H1 (cell line): ENCODE measurements at regions not wholly inside any gene's neighbourhood (a gene's known extent, or its start where the extent isn't known, plus 50 kb on each side); places are given as distances from the start of the nearest gene placed in this dataset.

Experiments used
- CTCF ChIA-PET: fragments of 300-600 bp; sonication (Branson Sonifier 250); formaldehyde crosslinking; loops from one replicate; lab custom pipeline; 2021; ENCODE audit not compliant: partially characterized antibody; lab: Charles Lee
- POLR2A ChIA-PET: fragments of 300-600 bp; sonication (Branson Sonifier 250); formaldehyde crosslinking; loops from one replicate; lab custom pipeline; 2021; ENCODE audit warnings: inconsistent platforms; ENCODE audit not compliant: partially characterized antibody; lab: Charles Lee
- DNase-seq, 2 experiments: peaks; one replicate each; pipeline versions ENCODE4 v3.0.0 to v3.0.0-alpha.2; 2010 to 2022; ENCODE audit warnings: low spot score in 2 of 2, low read depth in 1 of 2, mixed read lengths in 1 of 2
- FAIRE-seq: peaks from 2 replicates; lab custom pipeline; 2011; peaks lifted over from hg19 to GRCh38; lab: Jason Lieb, UNC
- H2AFZ ChIP-seq: 2 replicates; pipeline ENCODE4 v1.8.1; 2012; ENCODE audit warnings: low read length, inconsistent platforms
- H2AK5ac ChIP-seq: 2 replicates; pipeline ENCODE4 v1.6.1; 2013; ENCODE audit warnings: low read depth, low read length
- H2BK120ac ChIP-seq: replicated peaks from 2 replicates; pipeline ENCODE3; 2013; ENCODE audit warnings: low read depth, low read length, inconsistent platforms
- H2BK12ac ChIP-seq: 2 replicates; pipeline ENCODE4 v1.6.1; 2013; ENCODE audit warnings: low read depth, low read length
- H2BK15ac ChIP-seq: 2 replicates; pipeline ENCODE4 v1.6.1; 2013; ENCODE audit warnings: low read length
- H2BK20ac ChIP-seq: 2 replicates; pipeline ENCODE4 v1.6.1; 2013; ENCODE audit warnings: low read length
- H2BK5ac ChIP-seq: 2 replicates; pipeline ENCODE4 v1.6.1; 2013; ENCODE audit warnings: low read depth, low read length
- H3K14ac ChIP-seq: 2 replicates; pipeline ENCODE4 v1.6.1; 2013; ENCODE audit warnings: inconsistent platforms; ENCODE audit not compliant: insufficient read length
- H3K18ac ChIP-seq: 2 replicates; pipeline ENCODE4 v1.6.1; 2013; ENCODE audit warnings: low read length; ENCODE audit errors: extremely low read depth
- H3K23ac ChIP-seq: 2 replicates; pipeline ENCODE4 v1.6.1; 2013; ENCODE audit warnings: inconsistent platforms; ENCODE audit not compliant: insufficient read length
- H3K23me2 ChIP-seq: 2 replicates; pipeline ENCODE4 v1.6.1; 2013; ENCODE audit warnings: low read depth, low read length
- H3K27ac ChIP-seq: 2 replicates; pipeline ENCODE4 v1.6.1; 2011; ENCODE audit warnings: low read depth, low read length, inconsistent platforms
- H3K27me3 ChIP-seq, 4 experiments: replicated peaks in 1 of 4; 1 replicate in 1 of 4; 2 replicates in 3 of 4; pipeline versions ENCODE4 v1.6.1 to v1.8.1; 2011 to 2013; ENCODE audit warnings: low read length in 3 of 4, mild to moderate bottlenecking in 3 of 4, inconsistent platforms in 2 of 4, mixed read lengths in 2 of 4, moderate library complexity in 1 of 4; ENCODE audit not compliant: control insufficient read depth in 3 of 4, insufficient read depth in 3 of 4; ENCODE audit errors: extremely low read depth in 1 of 4
- H3K36me3 ChIP-seq, 4 experiments: 2 replicates each; pipeline versions ENCODE4 v1.6.1 to v1.8.1; 2011 to 2013; ENCODE audit warnings: mild to moderate bottlenecking in 4 of 4, low read length in 3 of 4, moderate library complexity in 2 of 4, control low read depth in 1 of 4, inconsistent platforms in 1 of 4; ENCODE audit not compliant: insufficient read depth in 4 of 4, control insufficient read depth in 2 of 4
- H3K4ac ChIP-seq: replicated peaks from 2 replicates; pipeline ENCODE3; 2013; ENCODE audit warnings: low read length, low read depth, mixed read lengths, inconsistent platforms; ENCODE audit not compliant: insufficient read length
- H3K4me1 ChIP-seq, 4 experiments: replicated peaks in 1 of 4; 1 replicate in 1 of 4; 2 replicates in 3 of 4; pipeline versions ENCODE4 v1.6.1 to v1.8.1; 2011 to 2013; ENCODE audit warnings: low read length in 3 of 4, inconsistent platforms in 2 of 4, mixed read lengths in 1 of 4; ENCODE audit not compliant: insufficient read depth in 4 of 4, control insufficient read depth in 3 of 4
- H3K4me2 ChIP-seq, 2 experiments: 2 replicates each; pipeline versions ENCODE4 v1.6.1 to v1.8.1; 2011 to 2013; ENCODE audit warnings: low read depth in 2 of 2, low read length in 2 of 2, control low read depth in 1 of 2, inconsistent platforms in 1 of 2, mild to moderate bottlenecking in 1 of 2; ENCODE audit not compliant: insufficient read depth in 1 of 2
- H3K4me3 ChIP-seq, 4 experiments: fragments of 200-600, 300-600 bp in 1 of 4; sonication (generic), shearing (Covaris generic), sonication (Bioruptor Twin) in 1 of 4; 2 replicates each; pipeline versions ENCODE4 v1.5.1 to v1.8.1; 2011 to 2016; ENCODE audit warnings: low read length in 4 of 4, low read depth in 3 of 4, control low read depth in 2 of 4, inconsistent platforms in 2 of 4, mild to moderate bottlenecking in 2 of 4, mixed read lengths in 1 of 4, moderate library complexity in 1 of 4; ENCODE audit not compliant: insufficient read depth in 2 of 4; ENCODE audit errors: extremely low read depth in 1 of 4
- H3K56ac ChIP-seq: replicated peaks from 2 replicates; pipeline ENCODE3; 2013; ENCODE audit warnings: low read depth, mild to moderate bottlenecking, mixed read lengths, low read length, inconsistent platforms; ENCODE audit not compliant: insufficient read length
- H3K79me1 ChIP-seq: 2 replicates; pipeline ENCODE4 v1.6.1; 2013; ENCODE audit warnings: low read depth, low read length, control low read depth
- H3K79me2 ChIP-seq, 2 experiments: 2 replicates each; pipeline versions ENCODE4 v1.6.1 to v1.8.1; 2012 to 2013; ENCODE audit warnings: low read length in 2 of 2, mild to moderate bottlenecking in 2 of 2, inconsistent platforms in 1 of 2; ENCODE audit not compliant: insufficient read depth in 2 of 2, control insufficient read depth in 1 of 2
- H3K9ac ChIP-seq, 4 experiments: replicated peaks in 1 of 4; 1 replicate in 1 of 4; 2 replicates in 3 of 4; pipeline versions ENCODE4 v1.6.1 to v1.8.1; 2011 to 2013; ENCODE audit warnings: low read depth in 3 of 4, low read length in 3 of 4, control low read depth in 2 of 4, mild to moderate bottlenecking in 2 of 4, moderate library complexity in 2 of 4, inconsistent platforms in 1 of 4; ENCODE audit errors: extremely low read depth in 1 of 4
- H3K9me3 ChIP-seq, 2 experiments: 2 replicates each; pipeline versions ENCODE4 v1.6.1 to v1.8.1; 2012 to 2013; ENCODE audit warnings: mild to moderate bottlenecking in 2 of 2, moderate library complexity in 2 of 2, control low read depth in 1 of 2, inconsistent platforms in 1 of 2, low read depth in 1 of 2, low read length in 1 of 2, mixed read lengths in 1 of 2; ENCODE audit not compliant: insufficient read depth in 2 of 2
- H4K20me1 ChIP-seq, 2 experiments: replicated peaks in 1 of 2; 2 replicates each; pipeline versions ENCODE3 to v1.8.1; 2011 to 2013; ENCODE audit warnings: inconsistent platforms in 2 of 2, low read length in 2 of 2, mild to moderate bottlenecking in 1 of 2; ENCODE audit not compliant: insufficient read depth in 2 of 2, control insufficient read depth in 1 of 2
- H4K5ac ChIP-seq: 2 replicates; pipeline ENCODE4 v1.6.1; 2013; ENCODE audit warnings: low read length, low read depth, mixed read lengths, inconsistent platforms; ENCODE audit not compliant: insufficient read length
- H4K8ac ChIP-seq: 2 replicates; pipeline ENCODE4 v1.8.0; 2013; ENCODE audit warnings: mild to moderate bottlenecking, moderate library complexity, low read length, inconsistent platforms; ENCODE audit not compliant: insufficient read depth; ENCODE audit errors: extremely low read depth
- H4K91ac ChIP-seq: replicated peaks from 2 replicates; pipeline ENCODE3; 2013; ENCODE audit warnings: low read length, mixed read lengths, inconsistent platforms; ENCODE audit not compliant: insufficient read length
- RXRA ChIP-seq: IDR thresholded peaks from 2 replicates; pipeline ENCODE4 v1.6.1; 2011; ENCODE audit warnings: low read depth, mild to moderate bottlenecking, low read length, moderate library complexity; ENCODE audit not compliant: insufficient read depth
- WGBS, 2 experiments: shearing (Covaris generic) in 1 of 2; methylation state at CpG; one replicate each; pipeline versions ENCODE4 v1.1.6 to v1.1.7; 2013 to 2015; ENCODE audit warnings: low lambda C conversion rate in 2 of 2, mixed read lengths in 2 of 2, inconsistent platforms in 1 of 2, low coverage in 1 of 2, missing lambda C conversion rate in 1 of 2; ENCODE audit not compliant: insufficient replicate concordance in 2 of 2, insufficient coverage in 1 of 2, insufficient read length in 1 of 2; ENCODE audit errors: extremely low coverage in 1 of 2, missing lambda C conversion rate in 1 of 2; 5-methylcytosine and 5-hydroxymethylcytosine counted together

GRCh38 chr19:28541602-28542393, 671.2 kb downstream of the UQCRFS1 start:
- no peak for FAIRE-seq
- Histone ChIP-seq H2BK12ac (no peak overlapping the region), H3K18ac (no peak overlapping the region), H4K5ac (no peak overlapping the region), H3K23ac (no peak overlapping the region), H3K4me2 (no peak overlapping the region), H4K91ac (no peak overlapping the region), H2AK5ac (no peak overlapping the region), H3K79me2 (no peaks in the 10 kb centered on the region), H3K4me1 (no peaks in the 10 kb centered on the region), H2BK20ac (no peak overlapping the region), H3K4me3 (no peak overlapping the region), H3K14ac (no peak overlapping the region), H2BK5ac (no peak overlapping the region), H3K4ac (no peak overlapping the region), H2AFZ (no peak overlapping the region), H3K23me2 (no peaks in the 10 kb centered on the region), H3K56ac (no peak overlapping the region), H3K79me1 (no peaks in the 10 kb centered on the region), H2BK120ac (no peak overlapping the region), H3K36me3 (no peaks in the 10 kb centered on the region; a peak in 1 of 8 replicates), H4K8ac (no peak overlapping the region), H3K9ac (no peak overlapping the region), H3K27me3 (no peaks in the 10 kb centered on the region), H3K9me3 (peaks cover 0 to 5% of the 10 kb centered on the region in 2 experiments; a peak in 1 of 4 replicates), H3K27ac (no peak overlapping the region), H4K20me1 (no peaks in the 10 kb centered on the region), H2BK15ac (no peak overlapping the region)
- no peak for DNase-seq
- no peak for TF ChIP-seq RXRA
- ChIA-PET POLR2A (no interaction called here), CTCF (interaction anchor here (0.6 to 3.2 kb wide), 4 partner anchors 18 to 492 kb away, joined by 3 to 14 read pairs (median 3); no protein-coding TSS in a partner anchor)
- WGBS, 2 experiments: 93% methylated on average over 6 of the region's 6 CpGs; no CpG with 5 or more reads in 1 of the 2 experiments
